Right lobe of liver (tissue), 6 donors: ENCODE measurements at regions not wholly inside any gene's neighbourhood (a gene's known extent, or its start where the extent isn't known, plus 50 kb on each side); places are given as distances from the start of the nearest gene placed in this dataset.

Source experiments
- ATAC-seq, 4 donors: fragments of 200-7000 bp; cut with Tn5 transposase; one replicate each; pipeline ENCODE4 v1.9.1; 2020; ENCODE audit warnings: mild to moderate bottlenecking in 4 of 4, moderate library complexity in 4 of 4
- DNase-seq, 3 donors: peaks; one replicate each; pipeline ENCODE4 v3.0.0-alpha.2; 2020
- H3K27ac ChIP-seq, 3 donors: fragments of 200-600 bp; one replicate each; pipeline ENCODE4 v1.8.0; 2022
- H3K27me3 ChIP-seq, 2 donors: fragments of 200-600 bp; one replicate each; pipeline ENCODE4 v1.8.0; 2022
- H3K36me3 ChIP-seq, 4 donors: fragments of 200-600 bp; sonication (generic) in 1 of 4; one replicate each; pipeline versions ENCODE4 v1.5.1 to v1.8.0; 2017 to 2022; ENCODE audit warnings: control low read depth in 1 of 4
- H3K4me1 ChIP-seq, 4 donors: fragments of 200-600 bp; sonication (generic) in 1 of 4; one replicate each; pipeline versions ENCODE4 v1.5.1 to v1.8.0; 2017 to 2022; ENCODE audit warnings: control low read depth in 1 of 4
- H3K4me3 ChIP-seq, 3 donors: fragments of 200-600 bp; one replicate each; pipeline ENCODE4 v1.8.0; 2022
- H3K9me3 ChIP-seq, 4 donors: fragments of 200-600 bp; sonication (generic) in 1 of 4; one replicate each; pipeline versions ENCODE4 v1.5.1 to v1.8.0; 2017 to 2022; ENCODE audit warnings: control low read depth in 1 of 4
- POLR2A ChIP-seq: fragments of 450-650 bp; IDR thresholded peaks from one replicate; pipeline ENCODE4 v1.6.1; 2017; ENCODE audit warnings: antibody characterized with exemption, mild to moderate bottlenecking
- WGBS: methylation state at CpG from one replicate; pipeline ENCODE4 v1.1.6; 2018; ENCODE audit warnings: low coverage, low lambda C conversion rate; ENCODE audit not compliant: insufficient coverage; ENCODE audit errors: missing lambda C conversion rate; 5-methylcytosine and 5-hydroxymethylcytosine counted together
- intact Hi-C, 2 donors: fragments of 100-400 bp; cut with DNase I; formaldehyde crosslinking; loops; one replicate each; pipeline versions ENCODE4 v1.11.2 to v1.14.1; 2022
- TF ChIP-seq, protein P1 (sequence below), 4 donors: fragments of 200-600 bp in 3 of 4; fragments of 450-650 bp in 1 of 4; IDR thresholded peaks; one replicate each; pipeline versions ENCODE4 v1.5.1 to v1.8.0; 2016 to 2022; ENCODE audit warnings: antibody characterized with exemption in 4 of 4, mild to moderate bottlenecking in 2 of 4
- donor health status: DM: no; HTN: yes; CAD: no.
- donor health status: DM: no; HTN: no; CAD: no.
- donor health status: DM: no; HTN: no; CAD: no.
- donor health status: DM: no; HTN: yes; CAD: no.
- donor health status: DM: no; HTN: yes; CAD: no.

DNA sequence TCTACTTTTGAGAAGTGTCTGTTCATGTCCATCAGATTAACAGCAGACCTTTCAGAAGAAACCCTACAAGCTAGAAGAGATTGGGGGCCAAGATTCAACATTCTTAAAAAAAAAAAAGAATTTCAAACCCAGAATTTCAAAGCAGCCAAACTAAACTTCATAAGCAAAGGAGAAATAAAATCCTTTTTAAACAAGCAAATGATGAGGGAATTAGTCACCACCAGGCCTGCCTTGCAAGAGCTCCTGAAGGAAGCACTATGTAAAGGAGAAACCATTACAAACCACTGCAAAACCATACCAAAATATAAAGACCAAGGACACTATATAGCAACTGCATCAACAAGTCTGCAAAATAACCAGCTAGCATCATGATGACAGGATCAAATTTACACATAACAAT, 124.6 kb upstream of the PDE4D start:
- H3K27me3 ChIP-seq, result no peaks in the 10 kb centered on the region
- intact Hi-C loops, result no loop called here
- H3K27ac ChIP-seq, result no peak overlapping the region
- no peak for ATAC-seq
- DNase-seq, result no peak
- no peaks in the 10 kb centered on the region for H3K4me1 ChIP-seq
- H3K9me3 ChIP-seq, result no peaks in the 10 kb centered on the region
- no peaks in the 10 kb centered on the region for H3K36me3 ChIP-seq
- H3K4me3 ChIP-seq, result no peak overlapping the region
- TF ChIP-seq, protein P1, sequence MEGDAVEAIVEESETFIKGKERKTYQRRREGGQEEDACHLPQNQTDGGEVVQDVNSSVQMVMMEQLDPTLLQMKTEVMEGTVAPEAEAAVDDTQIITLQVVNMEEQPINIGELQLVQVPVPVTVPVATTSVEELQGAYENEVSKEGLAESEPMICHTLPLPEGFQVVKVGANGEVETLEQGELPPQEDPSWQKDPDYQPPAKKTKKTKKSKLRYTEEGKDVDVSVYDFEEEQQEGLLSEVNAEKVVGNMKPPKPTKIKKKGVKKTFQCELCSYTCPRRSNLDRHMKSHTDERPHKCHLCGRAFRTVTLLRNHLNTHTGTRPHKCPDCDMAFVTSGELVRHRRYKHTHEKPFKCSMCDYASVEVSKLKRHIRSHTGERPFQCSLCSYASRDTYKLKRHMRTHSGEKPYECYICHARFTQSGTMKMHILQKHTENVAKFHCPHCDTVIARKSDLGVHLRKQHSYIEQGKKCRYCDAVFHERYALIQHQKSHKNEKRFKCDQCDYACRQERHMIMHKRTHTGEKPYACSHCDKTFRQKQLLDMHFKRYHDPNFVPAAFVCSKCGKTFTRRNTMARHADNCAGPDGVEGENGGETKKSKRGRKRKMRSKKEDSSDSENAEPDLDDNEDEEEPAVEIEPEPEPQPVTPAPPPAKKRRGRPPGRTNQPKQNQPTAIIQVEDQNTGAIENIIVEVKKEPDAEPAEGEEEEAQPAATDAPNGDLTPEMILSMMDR (IDR thresholded peaks at IDR 0.05), result no peak
- no peak for TF ChIP-seq POLR2A

DNA sequence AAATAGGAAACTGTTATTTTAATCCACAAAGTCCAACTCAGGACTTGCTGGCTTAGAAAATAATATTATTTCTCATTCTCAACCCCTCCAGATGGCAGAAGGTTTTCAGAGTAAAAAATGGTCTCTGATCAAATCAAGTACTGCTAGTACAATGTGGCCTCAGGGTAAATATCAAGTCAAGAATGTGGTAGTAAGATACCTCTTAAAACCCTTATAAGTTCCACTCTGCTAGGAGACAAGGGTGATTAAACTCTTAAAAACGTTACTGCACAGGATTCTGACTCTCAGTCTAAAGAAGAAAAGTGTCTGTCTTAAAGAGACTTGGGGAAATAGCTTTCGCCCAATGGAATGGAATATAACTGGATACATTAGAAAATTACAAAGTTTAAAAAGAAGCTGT, 120.8 kb upstream of the PDE4D start:
- Histone ChIP-seq H3K4me1 (no peaks in the 10 kb centered on the region), H3K4me3 (no peak overlapping the region), H3K27ac (no peak overlapping the region), H3K9me3 (no peaks in the 10 kb centered on the region), H3K36me3 (no peaks in the 10 kb centered on the region), H3K27me3 (no peaks in the 10 kb centered on the region)
- TF ChIP-seq, protein P1 (IDR thresholded peaks at IDR 0.05), result no peak
- TF ChIP-seq POLR2A, result no peak
- ATAC-seq, result no peak
- 52% methylated on average over 2 of the region's 2 CpGs for WGBS
- no peak for DNase-seq
- intact Hi-C loops, result no loop called here

DNA sequence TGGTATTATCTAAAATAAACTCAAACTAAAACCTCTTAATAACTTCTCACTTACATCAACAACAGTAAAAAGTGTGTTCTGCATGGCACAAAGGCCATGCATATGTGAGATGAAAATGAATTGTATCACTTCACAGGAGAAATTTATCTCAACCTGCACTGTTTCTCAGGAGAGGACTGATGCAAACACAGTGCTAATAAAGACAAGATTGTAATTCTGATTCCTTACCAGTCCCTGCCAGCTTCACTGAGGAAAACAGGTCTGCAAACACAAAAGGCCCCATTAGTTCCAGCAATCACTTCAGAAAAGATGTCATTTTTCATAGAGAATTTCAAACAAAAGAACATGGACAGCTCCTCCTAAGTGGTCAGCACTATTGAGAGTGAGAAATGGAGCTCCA, 117.3 kb upstream of the PDE4D start:
- Histone ChIP-seq H3K36me3 (no peaks in the 10 kb centered on the region), H3K27me3 (no peaks in the 10 kb centered on the region), H3K9me3 (no peaks in the 10 kb centered on the region), H3K4me1 (no peaks in the 10 kb centered on the region), H3K4me3 (no peak overlapping the region), H3K27ac (no peak overlapping the region)
- TF ChIP-seq, protein P1 (IDR thresholded peaks at IDR 0.05), result no peak
- TF ChIP-seq POLR2A, result no peak
- no peak for ATAC-seq
- intact Hi-C loops, result no loop called here
- no peak for DNase-seq

DNA sequence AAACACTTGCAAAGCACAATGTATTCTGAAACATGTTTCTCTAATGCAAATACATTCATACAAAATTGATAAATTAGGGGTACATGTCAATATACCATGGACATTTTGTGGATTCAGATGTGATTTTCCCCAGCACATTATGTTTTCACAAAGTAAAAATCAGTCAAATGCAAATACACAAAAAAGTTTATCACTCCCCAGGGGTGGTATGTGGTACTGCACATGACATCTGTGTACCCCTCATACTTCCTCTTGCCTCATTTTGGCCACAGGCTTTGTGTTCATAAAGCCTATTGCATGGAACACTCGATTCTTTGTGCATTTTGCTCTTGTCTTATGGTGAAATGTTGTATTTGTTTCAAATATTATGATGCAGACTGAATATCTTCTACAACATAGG, 116.8 kb upstream of the PDE4D start:
- intact Hi-C loops, result no loop called here
- no peak for ATAC-seq
- Histone ChIP-seq H3K9me3 (no peaks in the 10 kb centered on the region), H3K27me3 (no peaks in the 10 kb centered on the region), H3K36me3 (no peaks in the 10 kb centered on the region), H3K4me1 (no peaks in the 10 kb centered on the region), H3K27ac (no peak overlapping the region), H3K4me3 (no peak overlapping the region)
- DNase-seq, result no peak
- TF ChIP-seq, protein P1 (IDR thresholded peaks at IDR 0.05), result no peak
- 9% methylated on average over 1 of the region's 1 CpG for WGBS

DNA sequence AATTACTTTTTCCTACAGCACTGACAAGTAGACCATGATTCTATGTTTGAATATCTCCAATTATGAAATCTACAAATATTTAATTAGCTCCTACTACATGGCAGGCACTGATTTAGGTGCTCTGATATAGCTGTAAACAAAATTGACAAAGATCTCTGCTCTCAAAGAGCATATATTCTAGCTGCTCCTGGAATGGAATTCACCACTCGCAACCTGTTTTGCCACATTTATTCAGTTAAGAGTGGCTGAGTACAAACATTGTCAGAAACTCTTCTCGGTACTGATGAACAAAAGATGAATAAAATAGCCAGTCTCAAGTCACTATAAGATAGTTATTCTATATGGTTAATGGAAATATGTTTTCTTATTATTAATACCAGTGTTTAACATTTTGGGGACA, 114.2 kb upstream of the PDE4D start:
- intact Hi-C loops, result no loop called here
- TF ChIP-seq, protein P1 (IDR thresholded peaks at IDR 0.05), result no peak
- TF ChIP-seq POLR2A, result no peak
- no peak overlapping the region for H3K4me3 ChIP-seq
- H3K36me3 ChIP-seq, result no peaks in the 10 kb centered on the region
- ATAC-seq (no peak), DNase-seq (no peak)
- H3K4me1 ChIP-seq, result no peaks in the 10 kb centered on the region
- 62% methylated on average over 2 of the region's 2 CpGs for WGBS
- no peaks in the 10 kb centered on the region for H3K27me3 ChIP-seq
- peaks cover 0 to under 1% (median 0%) of the 10 kb centered on the region in 4 donors for H3K9me3 ChIP-seq
- H3K27ac ChIP-seq, result no peak overlapping the region
